MCF 10A (cell line): ENCODE measurements at regions not wholly inside any gene's neighbourhood (a gene's known extent, or its start where the extent isn't known, plus 50 kb on each side); places are given as distances from the start of the nearest gene placed in this dataset.

Experiments
- BruUV-seq: library from RNA; stranded (reverse); fragments of 400-500 nt; replicated peaks from 2 replicates; lab custom pipeline; 2021; lab: Mats Ljungman, UMichigan
- CTCF ChIA-PET: fragments of 300-600 bp; sonication (Branson Sonifier 250); formaldehyde crosslinking; extraction: SDS; loops from one replicate; lab custom pipeline; 2021; ENCODE audit warnings: antibody characterized with exemption, inconsistent platforms; lab: Yijun Ruan, JAX
- POLR2A ChIA-PET: fragments of 300-600, 350-650 bp; sonication (Branson Sonifier 250); formaldehyde crosslinking; extraction: SDS; loops from one replicate; lab custom pipeline; 2020; ENCODE audit warnings: antibody characterized with exemption, inconsistent platforms; lab: Yijun Ruan, JAX
- DNase-seq: peaks from one replicate; pipeline ENCODE4 v3.0.0-alpha.2; 2018; ENCODE audit not compliant: unreplicated experiment
- H3K27ac Mint-ChIP-seq: one replicate; pipeline ENCODE4 v1.8.0; 2022; ENCODE audit warnings: mild to moderate bottlenecking, low read depth, mixed read lengths; ENCODE audit not compliant: unreplicated experiment
- H3K27me3 Mint-ChIP-seq: one replicate; pipeline ENCODE4 v1.8.0; 2022; ENCODE audit warnings: mixed read lengths; ENCODE audit not compliant: insufficient read depth, unreplicated experiment
- H3K36me3 Mint-ChIP-seq: one replicate; pipeline ENCODE4 v1.8.0; 2022; ENCODE audit warnings: mild to moderate bottlenecking, moderate library complexity, mixed read lengths; ENCODE audit not compliant: insufficient read depth, unreplicated experiment
- H3K4me1 Mint-ChIP-seq: one replicate; pipeline ENCODE4 v1.8.0; 2022; ENCODE audit warnings: mixed read lengths; ENCODE audit not compliant: insufficient read depth, unreplicated experiment
- H3K4me3 Mint-ChIP-seq: one replicate; pipeline ENCODE4 v1.8.0; 2022; ENCODE audit warnings: mild to moderate bottlenecking, moderate library complexity, mixed read lengths; ENCODE audit not compliant: unreplicated experiment
- H3K9me3 Mint-ChIP-seq: one replicate; pipeline ENCODE4 v1.8.0; 2022; ENCODE audit warnings: mixed read lengths; ENCODE audit not compliant: unreplicated experiment
- intact Hi-C: fragments of 100-400 bp; cut with micrococcal nuclease; formaldehyde crosslinking; loops from 2 replicates; pipeline ENCODE4 v1.14.1; 2022
- TF ChIP-seq, protein P1 (sequence below): fragments of 200-600 bp; IDR thresholded peaks from one replicate; pipeline ENCODE4 v1.8.0; 2022; ENCODE audit warnings: antibody characterized with exemption, mild to moderate bottlenecking; ENCODE audit not compliant: unreplicated experiment

DNA sequence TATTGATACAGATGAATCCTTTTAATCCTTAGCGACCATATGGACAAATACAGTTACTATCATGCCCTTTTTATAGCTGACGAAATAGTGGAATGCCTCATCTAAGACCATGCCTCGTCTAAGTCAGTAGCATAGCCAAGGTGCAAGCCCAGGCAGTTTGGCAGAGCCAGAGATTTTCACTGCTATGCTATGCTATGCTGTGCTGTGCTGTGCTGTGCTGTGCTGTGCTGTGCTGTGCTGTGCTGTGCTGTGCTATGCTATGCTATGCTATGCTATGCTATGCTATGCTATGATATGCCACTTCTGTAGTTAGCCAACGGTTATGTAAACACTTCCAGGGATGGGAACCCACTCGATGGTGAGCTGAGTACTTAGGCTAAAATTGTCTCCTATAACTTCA, 91.6 kb upstream of the MAP4K3 start:
- Mint-ChIP-seq H3K27me3 (no peaks in the 10 kb centered on the region), H3K27ac (no peak overlapping the region), H3K4me3 (no peak overlapping the region), H3K9me3 (peaks cover 16% of the 10 kb centered on the region), H3K4me1 (peaks cover 34% of the 10 kb centered on the region), H3K36me3 (no peaks in the 10 kb centered on the region)
- no TSS peak for BruUV-seq
- no peak for DNase-seq
- ChIA-PET POLR2A (no interaction called here), CTCF (interaction anchor here (0.6 kb wide), 1 partner anchor 224 kb away, joined by 3 read pairs; no protein-coding TSS in a partner anchor)
- intact Hi-C loops, result no loop called here
- TF ChIP-seq, protein P1, sequence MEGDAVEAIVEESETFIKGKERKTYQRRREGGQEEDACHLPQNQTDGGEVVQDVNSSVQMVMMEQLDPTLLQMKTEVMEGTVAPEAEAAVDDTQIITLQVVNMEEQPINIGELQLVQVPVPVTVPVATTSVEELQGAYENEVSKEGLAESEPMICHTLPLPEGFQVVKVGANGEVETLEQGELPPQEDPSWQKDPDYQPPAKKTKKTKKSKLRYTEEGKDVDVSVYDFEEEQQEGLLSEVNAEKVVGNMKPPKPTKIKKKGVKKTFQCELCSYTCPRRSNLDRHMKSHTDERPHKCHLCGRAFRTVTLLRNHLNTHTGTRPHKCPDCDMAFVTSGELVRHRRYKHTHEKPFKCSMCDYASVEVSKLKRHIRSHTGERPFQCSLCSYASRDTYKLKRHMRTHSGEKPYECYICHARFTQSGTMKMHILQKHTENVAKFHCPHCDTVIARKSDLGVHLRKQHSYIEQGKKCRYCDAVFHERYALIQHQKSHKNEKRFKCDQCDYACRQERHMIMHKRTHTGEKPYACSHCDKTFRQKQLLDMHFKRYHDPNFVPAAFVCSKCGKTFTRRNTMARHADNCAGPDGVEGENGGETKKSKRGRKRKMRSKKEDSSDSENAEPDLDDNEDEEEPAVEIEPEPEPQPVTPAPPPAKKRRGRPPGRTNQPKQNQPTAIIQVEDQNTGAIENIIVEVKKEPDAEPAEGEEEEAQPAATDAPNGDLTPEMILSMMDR, result no peak

DNA sequence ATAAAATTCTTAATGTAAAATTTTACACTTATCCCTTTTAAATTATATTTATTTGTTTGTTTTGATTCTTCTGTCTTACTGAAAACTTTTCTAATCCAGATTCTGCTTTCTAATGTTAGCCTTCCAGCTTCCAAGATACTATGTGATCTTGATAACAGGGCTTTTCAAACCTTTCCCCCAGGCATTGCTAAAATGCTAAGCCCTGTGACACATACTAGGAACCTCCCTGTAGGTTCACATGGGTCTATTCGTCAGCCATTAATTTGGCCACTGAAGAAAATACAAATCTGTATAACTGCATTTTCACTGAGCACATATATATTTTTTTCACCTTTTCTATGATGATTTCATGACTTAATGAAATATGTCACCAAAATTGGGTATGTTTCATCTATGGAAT, 92.8 kb upstream of the MAP4K3 start:
- H3K27me3 Mint-ChIP-seq, result no peaks in the 10 kb centered on the region
- no peak for DNase-seq
- BruUV-seq, result no TSS peak
- peaks cover 16% of the 10 kb centered on the region for H3K9me3 Mint-ChIP-seq
- H3K36me3 Mint-ChIP-seq, result no peaks in the 10 kb centered on the region
- H3K4me3 Mint-ChIP-seq, result no peak overlapping the region
- H3K4me1 Mint-ChIP-seq, result peaks cover 40% of the 10 kb centered on the region
- TF ChIP-seq, protein P1, result no peak
- intact Hi-C loops, result no loop called here
- ChIA-PET POLR2A (interaction anchor here (1.2 kb wide), 1 partner anchor 16 kb away, joined by 3 read pairs; no protein-coding TSS in a partner anchor), CTCF (interaction anchor here (0.5 to 0.9 kb wide), 3 partner anchors 17 to 256 kb away, joined by 3 to 4 read pairs (median 3); no protein-coding TSS in a partner anchor)
- peak overlapping the region; percentile 54 for H3K27ac Mint-ChIP-seq

DNA sequence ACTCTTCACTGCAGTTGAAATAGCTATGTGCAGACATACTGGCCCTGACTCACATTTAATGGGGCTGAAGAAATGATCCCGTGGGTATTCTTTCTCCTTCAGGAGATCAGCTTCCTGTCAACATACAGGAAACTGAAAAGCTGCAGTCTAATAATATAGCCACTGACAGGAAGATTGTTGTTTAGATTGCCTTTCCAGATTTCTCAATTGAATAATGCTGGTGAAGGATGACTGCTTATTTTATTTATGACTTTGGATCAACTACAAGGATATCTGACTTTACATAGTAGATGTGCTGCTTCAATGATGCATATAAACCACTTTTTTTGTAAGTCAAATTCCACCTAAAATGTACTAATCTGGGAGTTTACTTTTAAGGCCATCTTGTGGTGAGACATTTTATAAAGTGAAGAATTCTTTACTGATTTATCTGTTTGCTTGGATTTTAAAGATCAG, 93.4 kb upstream of the MAP4K3 start:
- DNase-seq, result peak; percentile 45
- ChIA-PET POLR2A (interaction anchor here (1.2 kb wide), 1 partner anchor 16 kb away, joined by 3 read pairs; no protein-coding TSS in a partner anchor), CTCF (interaction anchor here (0.6 to 1.2 kb wide), 3 partner anchors 18 to 168 kb away, joined by 3 to 4 read pairs (median 4); no protein-coding TSS in a partner anchor)
- intact Hi-C loops, result no loop called here
- Mint-ChIP-seq H3K27ac (peak overlapping the region; percentile 54), H3K36me3 (no peaks in the 10 kb centered on the region), H3K4me3 (no peak overlapping the region), H3K9me3 (peaks cover 16% of the 10 kb centered on the region), H3K4me1 (peaks cover 41% of the 10 kb centered on the region), H3K27me3 (no peaks in the 10 kb centered on the region)
- TF ChIP-seq, protein P1, result peak; percentile 5
- no TSS peak for BruUV-seq

DNA sequence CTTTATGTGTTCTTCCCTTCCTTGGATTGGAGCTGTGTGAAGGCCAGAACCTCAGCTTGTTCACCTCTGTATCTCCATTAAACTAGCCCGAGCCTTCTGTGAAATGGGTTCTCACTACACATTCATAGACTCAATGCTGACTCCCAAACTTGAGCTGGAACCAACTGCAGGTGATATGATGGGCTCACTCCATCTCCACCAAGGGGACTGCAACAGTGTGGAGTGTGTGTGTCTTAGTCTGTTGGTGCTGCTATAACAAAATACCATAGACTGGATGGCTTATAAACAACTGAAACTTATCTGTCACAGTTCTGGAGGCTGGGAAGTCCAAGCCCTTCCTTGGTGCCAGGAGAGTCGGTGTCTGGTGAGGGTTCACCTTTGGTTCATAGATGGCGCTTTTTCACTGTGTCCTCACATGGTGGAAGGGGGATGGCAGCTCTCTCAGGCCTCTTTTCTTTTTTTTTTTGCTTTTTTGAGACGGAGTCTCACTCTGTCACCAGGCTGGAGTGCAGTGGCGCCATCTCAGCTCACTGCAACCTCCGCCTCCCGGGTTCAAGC, 94.2 kb upstream of the MAP4K3 start:
- Mint-ChIP-seq H3K9me3 (peaks cover 9% of the 10 kb centered on the region), H3K27me3 (no peaks in the 10 kb centered on the region), H3K27ac (peak overlapping the region; percentile 54), H3K36me3 (no peaks in the 10 kb centered on the region), H3K4me1 (peaks cover 32% of the 10 kb centered on the region), H3K4me3 (no peak overlapping the region)
- TF ChIP-seq, protein P1, result no peak
- intact Hi-C loops, result no loop called here
- CTCF ChIA-PET, result interaction anchor here (0.6 to 1.2 kb wide), 6 partner anchors 9 to 167 kb away, joined by 3 to 4 read pairs (median 4); no protein-coding TSS in a partner anchor
- DNase-seq, result no peak
- POLR2A ChIA-PET, result interaction anchor here (1.0 kb wide), 1 partner anchor 17 kb away, joined by 3 read pairs; no protein-coding TSS in a partner anchor
- BruUV-seq, result no TSS peak
